GM21526 (cell line): ENCODE measurements at regions not wholly inside any gene's neighbourhood (a gene's known extent, or its start where the extent isn't known, plus 50 kb on each side); places are given as distances from the start of the nearest gene placed in this dataset.

Experiments used
- ATAC-seq: cut with Tn5 transposase; IDR thresholded peaks from one replicate; pipeline ENCODE4 v1.9.1; 2021; ENCODE audit warnings: moderate library complexity; ENCODE audit not compliant: unreplicated experiment, low FRiP score

GRCh38 chr12:93100610-93101009 is 171.5 kb upstream of the EEA1 start:
- no peak for ATAC-seq

GRCh38 chr12:93101367-93101766 is 172.3 kb upstream of the EEA1 start:
- no peak for ATAC-seq

- no peak for ATAC-seq
Observed at GRCh38 chr12:93102312-93102711, 173.2 kb upstream of the EEA1 start.

DNA sequence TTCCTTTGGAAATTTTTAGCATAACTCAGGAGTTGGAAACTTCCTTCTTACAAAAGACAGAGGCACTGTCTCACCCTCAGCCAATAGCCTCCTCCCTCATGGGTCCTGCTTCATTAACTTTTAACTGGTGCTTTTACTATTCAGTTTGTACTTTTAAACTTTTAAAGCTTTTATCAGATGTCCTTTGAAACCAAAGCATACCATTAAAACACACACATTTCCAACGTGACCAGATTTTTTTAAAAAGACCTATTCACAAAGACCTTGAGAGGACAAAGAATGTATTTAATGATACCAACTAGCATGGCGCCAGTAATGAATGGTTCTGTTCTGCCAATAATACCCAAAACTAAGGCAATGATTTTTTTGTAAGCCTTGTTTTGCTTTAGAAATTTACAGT is 173.6 kb upstream of the EEA1 start:
- ATAC-seq: no peak

GRCh38 chr12:93103154-93103553 is 174.1 kb upstream of the EEA1 start:
- ATAC-seq: no peak

DNA sequence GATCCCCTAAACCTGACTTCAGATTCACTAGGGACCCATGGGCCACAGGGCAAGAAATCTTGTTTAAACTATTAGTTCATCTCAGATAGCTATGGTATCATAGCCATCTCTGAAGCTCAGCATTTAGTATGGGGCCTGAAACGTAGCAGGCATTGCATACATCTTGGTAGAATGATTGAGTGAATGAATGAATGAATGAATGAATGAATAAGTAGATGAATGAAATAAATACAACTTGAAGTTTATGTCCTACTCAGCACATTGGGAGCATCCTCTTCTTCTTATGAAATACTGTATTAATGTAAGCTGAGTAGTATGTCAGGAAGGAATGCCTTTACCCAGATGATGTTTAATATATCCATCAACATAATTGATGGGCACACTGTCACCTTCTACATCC is 175.4 kb upstream of the EEA1 start:
- ATAC-seq: no peak

GRCh38 chr12:93106910-93107309 is 177.8 kb upstream of the EEA1 start:
- ATAC-seq: no peak

GRCh38 chr12:93107514-93108312 is 178.6 kb upstream of the EEA1 start:
- no peak for ATAC-seq

- ATAC-seq: no peak
Observed at GRCh38 chr12:93108985-93109384, 179.9 kb upstream of the EEA1 start.

- ATAC-seq: no peak
Observed at GRCh38 chr12:93109551-93110203, 180.6 kb upstream of the EEA1 start.

- ATAC-seq: no peak
Observed at GRCh38 chr12:93111773-93112172, 182.7 kb upstream of the EEA1 start.

DNA sequence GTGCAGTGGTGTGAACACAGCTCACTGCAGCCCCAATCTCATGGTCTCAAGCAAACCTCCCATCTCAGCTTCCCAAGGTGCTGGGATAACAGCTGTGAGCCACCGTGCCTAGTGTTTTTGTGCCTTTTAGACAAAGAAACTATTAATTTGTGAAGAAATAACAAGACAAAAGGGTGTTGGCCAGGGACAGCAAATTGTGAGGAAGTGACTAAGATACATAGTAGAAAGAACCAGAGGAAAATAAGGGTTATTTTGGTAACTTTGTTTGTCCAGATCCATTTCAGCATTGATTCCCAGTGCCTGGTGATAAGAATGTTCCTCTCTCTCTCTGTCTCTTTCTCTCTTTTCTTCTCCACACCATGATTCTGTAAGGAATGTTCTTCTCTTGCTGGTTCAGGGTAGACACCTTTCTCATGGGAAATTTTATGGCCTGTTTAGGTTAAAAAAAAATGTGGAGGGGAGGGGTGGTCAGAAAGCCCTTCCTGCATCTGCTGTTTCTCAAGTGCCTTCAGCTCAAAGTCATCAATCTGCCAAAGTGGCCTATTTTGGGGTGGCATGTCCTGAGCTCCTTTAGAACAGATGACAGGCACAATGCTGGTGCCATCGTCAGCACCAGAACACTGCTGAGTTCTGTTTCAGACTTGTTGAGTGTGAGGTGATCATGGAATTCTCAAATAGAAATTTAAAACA is 184.4 kb upstream of the EEA1 start:
- no peak for ATAC-seq

DNA sequence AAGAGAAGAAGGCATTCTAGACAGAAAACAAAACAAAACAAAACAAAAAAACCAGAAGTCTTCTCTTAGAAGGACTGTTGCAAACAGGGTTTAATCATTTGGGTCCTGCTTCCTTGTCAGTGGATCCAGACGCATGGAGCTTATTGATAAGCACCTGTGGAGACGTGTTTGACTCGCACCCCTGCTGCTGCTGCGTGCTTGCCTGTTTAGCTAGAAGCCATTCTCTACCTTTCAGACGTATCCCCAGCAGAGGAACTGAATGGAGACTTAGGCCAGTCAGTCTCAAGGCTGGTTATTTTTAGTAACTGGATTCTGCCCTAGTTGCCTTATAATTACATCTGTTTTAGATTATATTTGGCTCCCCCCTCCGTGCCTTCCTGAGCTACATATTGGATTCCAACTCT is 186.1 kb upstream of the EEA1 start:
- ATAC-seq: no peak

DNA sequence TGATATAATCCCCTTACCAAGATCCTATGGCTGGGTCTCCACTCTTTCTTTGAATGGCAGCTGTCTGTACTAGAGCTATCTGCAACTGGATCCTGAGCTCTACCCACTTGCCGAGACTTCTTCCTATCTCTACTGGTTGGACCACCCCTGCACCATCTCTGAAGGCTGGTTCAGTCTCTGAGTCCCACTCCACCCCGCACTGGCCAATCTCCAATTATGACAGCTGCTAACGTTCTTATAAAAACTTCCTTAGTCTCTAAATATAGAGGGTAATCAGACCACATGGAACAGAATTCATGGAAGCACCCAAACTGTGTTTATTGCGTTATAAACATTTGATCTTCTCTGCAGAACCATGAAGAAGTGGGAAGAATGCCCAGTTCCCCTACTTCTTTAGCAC is 186.6 kb upstream of the EEA1 start:
- ATAC-seq: no peak

DNA sequence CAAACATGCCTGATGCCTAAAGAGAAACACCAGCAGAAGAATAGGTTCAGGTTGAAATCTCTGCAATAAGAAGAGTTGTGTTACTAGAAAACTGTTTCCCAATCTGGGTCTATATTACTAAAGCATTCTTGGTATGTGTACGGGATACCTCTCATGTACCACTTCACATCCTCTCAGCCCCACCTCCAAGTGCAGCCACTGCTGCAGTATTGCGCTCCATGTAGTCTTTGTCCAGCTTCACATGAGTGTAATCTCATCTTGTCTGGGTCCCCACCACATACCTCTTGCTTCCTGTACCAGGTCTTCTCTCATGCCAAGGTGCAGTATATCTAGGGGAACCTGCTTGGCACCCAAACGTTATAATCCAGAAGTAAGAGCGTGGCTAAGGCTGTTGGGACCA is 187.5 kb upstream of the EEA1 start:
- ATAC-seq: no peak

- no peak for ATAC-seq
Observed at GRCh38 chr12:93121729-93122488, 192.8 kb upstream of the EEA1 start.

DNA sequence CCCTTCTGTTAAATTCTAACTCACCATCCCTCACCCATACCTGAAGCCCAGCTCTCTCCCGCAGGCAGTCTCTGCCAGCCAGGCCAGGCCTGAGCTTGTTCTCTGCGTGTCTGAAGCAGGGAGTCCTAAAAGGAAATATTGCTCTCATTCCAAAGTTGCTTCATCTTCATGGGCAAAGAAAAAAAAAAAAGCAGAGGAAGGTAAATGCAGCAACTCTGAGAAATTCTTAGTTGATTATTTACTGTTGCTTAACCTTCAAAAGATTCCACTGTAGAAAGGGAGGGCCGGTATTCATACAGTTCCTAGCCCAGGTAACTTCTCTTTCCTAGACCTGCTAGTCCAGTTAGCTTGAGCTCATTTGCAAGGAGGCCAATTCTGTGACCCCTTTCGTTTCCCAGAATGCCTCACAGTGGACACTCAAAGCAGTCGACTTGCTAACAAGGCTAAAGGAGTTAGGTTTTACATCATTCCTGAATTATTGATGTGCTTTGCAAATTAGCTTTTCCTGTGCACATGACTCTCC is 193.5 kb upstream of the EEA1 start:
- ATAC-seq: no peak

DNA sequence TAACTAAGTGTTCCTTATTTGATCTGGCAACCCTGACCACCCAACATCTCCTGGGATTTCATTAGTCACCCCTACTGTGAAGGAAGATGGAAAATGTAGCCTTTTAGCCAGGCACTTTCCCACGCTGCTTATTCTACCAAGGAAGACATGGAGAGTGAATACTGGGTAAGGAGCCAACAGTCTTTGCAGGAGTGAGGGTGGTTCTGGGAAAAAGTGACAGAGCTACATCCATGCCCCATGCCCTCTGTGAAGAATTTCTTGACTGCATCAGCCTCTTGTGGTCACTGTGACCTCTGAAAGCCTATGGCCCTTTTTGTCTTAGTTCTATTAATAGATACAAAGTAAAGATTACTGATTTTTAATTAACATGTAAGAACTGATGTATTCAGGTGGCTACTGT is 196.0 kb upstream of the EEA1 start:
- ATAC-seq: no peak

GRCh38 chr12:93126069-93126474 is 197.0 kb upstream of the EEA1 start:
- ATAC-seq: no peak

DNA sequence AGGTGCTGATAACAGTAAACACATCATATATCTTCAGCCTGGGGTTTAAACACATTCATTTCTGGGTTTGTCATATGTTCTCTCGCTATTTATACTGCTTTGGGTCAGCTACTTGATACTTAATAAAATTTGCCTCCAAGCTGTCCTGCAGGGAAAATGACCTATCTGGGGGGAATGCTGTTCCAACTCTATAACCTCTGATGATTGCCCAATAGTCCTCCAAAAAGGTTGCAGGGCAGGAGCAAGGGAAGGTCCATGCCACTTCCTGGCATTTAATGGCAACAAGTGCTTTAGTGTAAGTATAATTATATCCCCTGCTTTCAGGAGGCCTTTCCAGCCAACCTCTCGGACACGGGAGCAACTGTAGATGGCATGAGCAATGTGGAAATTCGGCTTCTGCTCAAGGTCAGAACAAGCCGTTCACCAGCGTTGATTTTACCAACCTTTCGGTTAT is 198.0 kb upstream of the EEA1 start:
- ATAC-seq: no peak
